HG02852 (cell line): ENCODE measurements at regions not wholly inside any gene's neighbourhood (a gene's known extent, or its start where the extent isn't known, plus 50 kb on each side); places are given as distances from the start of the nearest gene placed in this dataset.

ENCODE experiments used
- ATAC-seq: cut with Tn5 transposase; IDR thresholded peaks from one replicate; pipeline ENCODE4 v1.9.1; 2021; ENCODE audit warnings: mild to moderate bottlenecking, moderate library complexity; ENCODE audit not compliant: unreplicated experiment

GRCh38 chr6:21807299-21808044 is 213.9 kb downstream of the SOX4 start:
- ATAC-seq, result no peak

GRCh38 chr6:21808045-21808470 is 214.5 kb downstream of the SOX4 start:
- ATAC-seq, result no peak

GRCh38 chr6:21808551-21809242 is 215.1 kb downstream of the SOX4 start:
- no peak for ATAC-seq

GRCh38 chr6:21811484-21811883 is 217.9 kb downstream of the SOX4 start:
- ATAC-seq, result no peak

GRCh38 chr6:21816231-21816630 is 222.7 kb downstream of the SOX4 start:
- ATAC-seq, result no peak

GRCh38 chr6:21820442-21820841 is 226.9 kb downstream of the SOX4 start:
- no peak for ATAC-seq

- no peak for ATAC-seq
Observed at GRCh38 chr6:21823371-21823770, 229.8 kb downstream of the SOX4 start.

- ATAC-seq, result no peak
Observed at GRCh38 chr6:21824431-21825177, 231.1 kb downstream of the SOX4 start.

- ATAC-seq, result no peak
Observed at GRCh38 chr6:21826023-21826422, 232.5 kb downstream of the SOX4 start.

GRCh38 chr6:21826904-21827303 is 233.4 kb downstream of the SOX4 start:
- ATAC-seq, result no peak

- ATAC-seq, result no peak
Observed at GRCh38 chr6:21827425-21828202, 234.1 kb downstream of the SOX4 start.

GRCh38 chr6:21828704-21829103 is 235.2 kb downstream of the SOX4 start:
- ATAC-seq, result no peak

GRCh38 chr6:21829126-21829525 is 235.6 kb downstream of the SOX4 start:
- no peak for ATAC-seq

GRCh38 chr6:21831521-21832291 is 238.2 kb downstream of the SOX4 start:
- ATAC-seq, result no peak

GRCh38 chr6:21836277-21836676 is 242.7 kb downstream of the SOX4 start:
- ATAC-seq, result no peak

- ATAC-seq, result no peak
Observed at GRCh38 chr6:21836772-21837425, 243.3 kb downstream of the SOX4 start.

GRCh38 chr6:21840428-21840827 is 246.9 kb downstream of the SOX4 start:
- no peak for ATAC-seq

GRCh38 chr6:21842875-21843645 is 249.5 kb downstream of the SOX4 start:
- ATAC-seq, result no peak
